ENCODE measurements at regions not wholly inside any gene's neighbourhood (a gene's known extent, or its start where the extent isn't known, plus 50 kb on each side); places are given as distances from the start of the nearest gene placed in this dataset.

DNA sequence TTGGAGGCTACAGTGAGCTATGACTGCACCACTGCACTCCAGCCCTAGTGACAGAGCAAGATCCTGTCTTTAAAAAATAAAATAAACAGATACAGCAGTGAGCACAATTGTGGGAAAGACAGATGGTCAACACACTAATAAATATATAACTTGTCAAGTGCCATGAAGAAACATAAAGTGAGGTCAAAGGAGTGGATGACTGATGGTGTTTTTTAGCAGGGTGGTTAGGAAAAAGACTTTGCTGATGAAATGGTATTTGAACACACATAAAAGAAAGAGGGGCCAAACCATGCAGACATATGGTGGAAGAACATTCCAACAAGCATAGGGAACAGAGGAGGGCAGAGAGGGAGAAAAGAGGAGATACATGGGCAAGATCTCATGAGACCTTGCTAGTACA lies 392.7 kb upstream of the AUTS2 start:
- no peaks in the 10 kb centered on the region for H3K9me3 ChIP-seq
- no peaks in the 10 kb centered on the region for H3K27me3 ChIP-seq (replicated peaks; ENCODE audit: insufficient read depth)
- ATAC-seq (ENCODE audit: insufficient number of reproducible peaks, low FRiP score, low read depth) (no peak), DNase-seq (ENCODE audit: low spot score) (no peak)
- no peaks in the 10 kb centered on the region for H3K36me3 ChIP-seq
- H3K27ac ChIP-seq: no peak overlapping the region
- TF ChIP-seq, protein P1, sequence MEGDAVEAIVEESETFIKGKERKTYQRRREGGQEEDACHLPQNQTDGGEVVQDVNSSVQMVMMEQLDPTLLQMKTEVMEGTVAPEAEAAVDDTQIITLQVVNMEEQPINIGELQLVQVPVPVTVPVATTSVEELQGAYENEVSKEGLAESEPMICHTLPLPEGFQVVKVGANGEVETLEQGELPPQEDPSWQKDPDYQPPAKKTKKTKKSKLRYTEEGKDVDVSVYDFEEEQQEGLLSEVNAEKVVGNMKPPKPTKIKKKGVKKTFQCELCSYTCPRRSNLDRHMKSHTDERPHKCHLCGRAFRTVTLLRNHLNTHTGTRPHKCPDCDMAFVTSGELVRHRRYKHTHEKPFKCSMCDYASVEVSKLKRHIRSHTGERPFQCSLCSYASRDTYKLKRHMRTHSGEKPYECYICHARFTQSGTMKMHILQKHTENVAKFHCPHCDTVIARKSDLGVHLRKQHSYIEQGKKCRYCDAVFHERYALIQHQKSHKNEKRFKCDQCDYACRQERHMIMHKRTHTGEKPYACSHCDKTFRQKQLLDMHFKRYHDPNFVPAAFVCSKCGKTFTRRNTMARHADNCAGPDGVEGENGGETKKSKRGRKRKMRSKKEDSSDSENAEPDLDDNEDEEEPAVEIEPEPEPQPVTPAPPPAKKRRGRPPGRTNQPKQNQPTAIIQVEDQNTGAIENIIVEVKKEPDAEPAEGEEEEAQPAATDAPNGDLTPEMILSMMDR (IDR thresholded peaks at IDR 0.05): no peak
- H3K4me3 ChIP-seq: no peak overlapping the region
- no peaks in the 10 kb centered on the region for H3K4me1 ChIP-seq (ENCODE audit: control insufficient read depth in 1 of 2, low read depth in 2 of 2)

DNA sequence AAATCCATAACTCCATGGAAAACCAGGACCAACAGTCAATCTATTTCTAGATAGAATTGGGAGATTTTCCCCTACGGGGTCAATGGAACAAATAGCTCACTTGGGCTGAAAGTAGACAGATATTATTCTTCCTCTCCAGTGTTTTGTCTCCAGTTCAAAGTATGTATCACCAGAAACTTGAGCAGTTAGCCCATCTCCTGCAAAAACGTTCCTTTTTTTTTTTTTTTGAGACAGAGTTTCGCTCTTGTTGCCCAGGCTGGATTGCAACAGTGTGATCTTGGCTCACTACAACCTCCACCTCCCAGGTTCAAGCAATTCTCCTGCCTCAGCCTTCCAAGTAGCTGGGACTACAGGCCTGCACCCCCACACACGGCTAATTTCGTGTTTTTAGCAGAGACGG lies 390.0 kb upstream of the AUTS2 start:
- H3K4me1 ChIP-seq (ENCODE audit: control insufficient read depth in 1 of 2, low read depth in 2 of 2): no peaks in the 10 kb centered on the region

DNA sequence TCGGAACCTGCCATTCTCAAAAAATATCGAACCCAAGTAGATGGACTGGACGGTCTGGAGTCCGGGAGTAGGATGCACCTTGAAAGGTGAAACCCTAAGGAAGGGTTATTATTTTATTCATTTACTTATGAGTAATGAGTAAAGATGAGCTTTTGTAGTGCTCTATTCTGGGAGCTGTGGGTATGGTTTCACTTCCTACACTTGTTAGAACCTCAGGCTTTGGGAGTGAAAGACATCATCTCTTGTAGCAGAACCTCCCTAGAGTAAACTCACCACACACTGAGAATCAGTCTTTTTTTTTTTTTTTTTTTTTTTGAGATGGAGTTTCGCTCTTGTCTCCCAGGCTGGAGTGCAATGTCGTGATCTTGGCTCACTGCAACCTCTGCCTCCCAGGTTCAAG lies 389.4 kb upstream of the AUTS2 start:
- Histone ChIP-seq H3K27me3 (replicated peaks; ENCODE audit: insufficient read depth) (no peaks in the 10 kb centered on the region), H3K27ac (no peak overlapping the region), H3K9me3 (no peaks in the 10 kb centered on the region), H3K4me3 (no peak overlapping the region), H3K4me1 (ENCODE audit: control insufficient read depth in 1 of 2, low read depth in 2 of 2) (no peaks in the 10 kb centered on the region), H3K36me3 (no peaks in the 10 kb centered on the region)
- DNase-seq (ENCODE audit: low spot score): no peak
- TF ChIP-seq, protein P1 (IDR thresholded peaks at IDR 0.05): no peak
- no peak for ATAC-seq (ENCODE audit: insufficient number of reproducible peaks, low FRiP score, low read depth)

More for the DNA sequence above, 390.0 kb upstream of the AUTS2 start:
- ATAC-seq (ENCODE audit: insufficient number of reproducible peaks, low FRiP score, low read depth) (no peak), DNase-seq (ENCODE audit: low spot score) (no peak)
- Histone ChIP-seq H3K36me3 (no peaks in the 10 kb centered on the region), H3K27ac (no peak overlapping the region), H3K9me3 (no peaks in the 10 kb centered on the region), H3K4me3 (no peak overlapping the region), H3K27me3 (replicated peaks; ENCODE audit: insufficient read depth) (no peaks in the 10 kb centered on the region)
- TF ChIP-seq, protein P1 (IDR thresholded peaks at IDR 0.05): no peak

DNA sequence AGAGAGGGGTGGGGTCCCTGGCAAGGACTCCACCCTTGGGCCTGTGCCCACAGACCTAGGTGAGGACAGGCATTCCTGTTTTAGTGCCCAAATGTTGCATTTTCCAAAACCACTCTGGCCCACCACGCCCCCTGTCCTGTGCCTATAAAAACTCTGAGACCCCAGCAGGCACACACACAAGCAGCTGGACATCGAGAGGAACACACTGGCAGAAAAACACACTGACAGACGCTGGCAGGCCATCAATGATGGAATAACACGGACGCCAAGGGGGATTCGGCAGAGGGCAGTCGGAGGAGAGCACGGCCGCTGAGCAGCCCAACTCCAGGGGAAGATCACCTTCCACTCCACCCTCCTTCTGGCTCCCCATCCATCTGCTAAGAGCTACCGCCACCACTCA lies 386.9 kb upstream of the AUTS2 start:
- ATAC-seq (ENCODE audit: insufficient number of reproducible peaks, low FRiP score, low read depth) (no peak), DNase-seq (ENCODE audit: low spot score) (no peak)
- Histone ChIP-seq H3K4me1 (ENCODE audit: control insufficient read depth in 1 of 2, low read depth in 2 of 2) (no peaks in the 10 kb centered on the region), H3K27ac (no peak overlapping the region), H3K27me3 (replicated peaks; ENCODE audit: insufficient read depth) (no peaks in the 10 kb centered on the region), H3K4me3 (no peak overlapping the region), H3K9me3 (no peaks in the 10 kb centered on the region), H3K36me3 (no peaks in the 10 kb centered on the region)
- TF ChIP-seq, protein P1 (IDR thresholded peaks at IDR 0.05): no peak

DNA sequence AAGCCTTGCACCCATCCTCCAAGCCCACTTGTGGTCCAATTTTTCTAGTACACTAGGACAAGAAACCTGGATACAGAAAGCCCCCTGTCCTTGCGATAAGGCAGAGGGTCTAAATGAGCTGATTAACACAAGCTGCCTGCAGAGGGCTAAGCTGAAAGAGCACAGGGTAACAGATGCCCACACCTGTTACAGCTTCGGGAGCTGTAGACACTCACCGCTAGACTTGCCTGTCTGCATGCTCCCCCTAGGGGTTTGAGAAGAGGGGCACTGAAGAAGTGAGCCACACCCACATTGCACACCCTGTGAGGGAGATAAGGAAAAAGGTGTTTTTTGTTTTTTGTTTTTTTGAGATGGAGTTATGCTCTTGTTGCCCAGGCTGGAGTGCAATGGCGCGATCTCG lies 386.5 kb upstream of the AUTS2 start:
- H3K36me3 ChIP-seq: no peaks in the 10 kb centered on the region
- no peak overlapping the region for H3K27ac ChIP-seq
- no peaks in the 10 kb centered on the region for H3K27me3 ChIP-seq (replicated peaks; ENCODE audit: insufficient read depth)
- no peaks in the 10 kb centered on the region for H3K9me3 ChIP-seq
- no peak overlapping the region for H3K4me3 ChIP-seq
- H3K4me1 ChIP-seq (ENCODE audit: control insufficient read depth in 1 of 2, low read depth in 2 of 2): no peaks in the 10 kb centered on the region
- DNase-seq (ENCODE audit: low spot score) (no peak), ATAC-seq (ENCODE audit: insufficient number of reproducible peaks, low FRiP score, low read depth) (no peak)
- TF ChIP-seq, protein P1 (IDR thresholded peaks at IDR 0.05): no peak
